DND-41 (cell line): ENCODE measurements at regions not wholly inside any gene's neighbourhood (a gene's known extent, or its start where the extent isn't known, plus 50 kb on each side); places are given as distances from the start of the nearest gene placed in this dataset.

ENCODE experiments used
- ATAC-seq: fragments of 200-7000 bp; cut with Tn5 transposase; 3 replicates; pipeline ENCODE4 v1.9.1; 2021; ENCODE audit warnings: low read depth; ENCODE audit not compliant: insufficient read depth
- DNase-seq: peaks from one replicate; pipeline ENCODE4 v3.0.0-alpha.2; 2020
- H2AFZ ChIP-seq: 2 replicates; pipeline ENCODE4 v1.6.0; 2012; ENCODE audit warnings: low read depth, low read length
- H3K27ac ChIP-seq: 2 replicates; pipeline ENCODE4 v1.5.1; 2012; ENCODE audit warnings: low read length, inconsistent platforms
- H3K27me3 ChIP-seq: fragments of 200-600 bp; sonication (generic); 2 replicates; pipeline ENCODE4 v1.6.0; 2012; ENCODE audit warnings: low read length, mild to moderate bottlenecking, inconsistent platforms; ENCODE audit not compliant: insufficient read depth, poor library complexity
- H3K36me3 ChIP-seq: 2 replicates; pipeline ENCODE4 v1.5.1; 2012; ENCODE audit warnings: low read length, inconsistent platforms; ENCODE audit not compliant: insufficient read depth
- H3K4me1 ChIP-seq: 2 replicates; pipeline ENCODE4 v1.5.1; 2012; ENCODE audit warnings: mild to moderate bottlenecking, low read length; ENCODE audit not compliant: insufficient read depth
- H3K4me2 ChIP-seq: 2 replicates; pipeline ENCODE4 v1.6.0; 2012; ENCODE audit warnings: mild to moderate bottlenecking, moderate library complexity, low read length, inconsistent platforms; ENCODE audit not compliant: insufficient read depth
- H3K4me3 ChIP-seq, 2 experiments: fragments of 200-600 bp in 1 of 2; shearing (Covaris generic) in 1 of 2; 2 replicates each; pipeline ENCODE4 v1.5.1; 2012 to 2016; ENCODE audit warnings: inconsistent platforms in 2 of 2, low read length in 2 of 2, mild to moderate bottlenecking in 2 of 2, low read depth in 1 of 2, moderate library complexity in 1 of 2
- H3K79me2 ChIP-seq: 2 replicates; pipeline ENCODE4 v1.6.0; 2012; ENCODE audit warnings: low read length, inconsistent platforms; ENCODE audit not compliant: insufficient read depth
- H3K9ac ChIP-seq: 2 replicates; pipeline ENCODE4 v1.6.0; 2012; ENCODE audit warnings: low read depth, mild to moderate bottlenecking, inconsistent platforms, low read length, moderate library complexity
- H3K9me3 ChIP-seq: 2 replicates; pipeline ENCODE4 v1.5.1; 2012; ENCODE audit warnings: low read length, moderate library complexity, mild to moderate bottlenecking, inconsistent platforms; ENCODE audit not compliant: insufficient read depth, severe bottlenecking
- H4K20me1 ChIP-seq: 2 replicates; pipeline ENCODE4 v1.6.0; 2012; ENCODE audit warnings: low read length; ENCODE audit not compliant: insufficient read depth
- CTCF ChIP-seq: IDR thresholded peaks from 2 replicates; pipeline ENCODE4 v1.5.1; 2012; ENCODE audit warnings: borderline replicate concordance, low read length, moderate library complexity, mild to moderate bottlenecking; ENCODE audit not compliant: poor library complexity, severe bottlenecking; ENCODE audit errors: extremely low read depth
- EZH2 ChIP-seq: IDR thresholded peaks from 3 replicates; pipeline ENCODE4 v1.6.1; 2012; ENCODE audit warnings: borderline replicate concordance, low read depth, mild to moderate bottlenecking, moderate library complexity, low read length, inconsistent platforms; ENCODE audit not compliant: severe bottlenecking

- ATAC-seq (no peak), DNase-seq (no peak)
- Histone ChIP-seq H3K27ac (no peak overlapping the region), H3K9me3 (no peaks in the 10 kb centered on the region), H3K9ac (no peak overlapping the region), H3K36me3 (no peaks in the 10 kb centered on the region), H3K4me2 (no peak overlapping the region), H3K4me3 (no peak overlapping the region), H3K4me1 (peaks cover 5% of the 10 kb centered on the region; the same call in 1 of the 2 replicates), H3K27me3 (no peaks in the 10 kb centered on the region), H3K79me2 (no peaks in the 10 kb centered on the region), H4K20me1 (peaks cover 4% of the 10 kb centered on the region; the same call in 1 of the 2 replicates), H2AFZ (no peak overlapping the region)
- TF ChIP-seq CTCF = no peak
- no peak for TF ChIP-seq EZH2
Measured at GRCh38 chr12:132410296-132410625, 79.7 kb upstream of the FBRSL1 start.

- DNase-seq = no peak
- no peak overlapping the region for H3K4me3 ChIP-seq
- H3K27ac ChIP-seq = no peak overlapping the region
- no peak overlapping the region for H3K4me2 ChIP-seq
- TF ChIP-seq CTCF (no peak), EZH2 (no peak)
- no peaks in the 10 kb centered on the region for H3K79me2 ChIP-seq
- H3K4me1 ChIP-seq = 0 out of 2 replicates have a peak, but pooled peaks cover under 1% of the 10 kb centered on the region
- no peak overlapping the region for H2AFZ ChIP-seq
- no peaks in the 10 kb centered on the region for H3K9me3 ChIP-seq
- no peak for ATAC-seq
- H3K9ac ChIP-seq = no peak overlapping the region
- H3K27me3 ChIP-seq = no peaks in the 10 kb centered on the region
- H4K20me1 ChIP-seq = peaks cover 4% of the 10 kb centered on the region; the same call in 1 of the 2 replicates
- H3K36me3 ChIP-seq = no peaks in the 10 kb centered on the region
Measured at GRCh38 chr12:132409495-132410295, 80.3 kb upstream of the FBRSL1 start.

GRCh38 chr12:132408626-132409494 lies 79.5 kb upstream of the GALNT9 start:
- H3K4me2 ChIP-seq = no peak overlapping the region
- TF ChIP-seq EZH2 = no peak
- no peak for TF ChIP-seq CTCF
- H3K4me1 ChIP-seq = no peaks in the 10 kb centered on the region
- H3K27ac ChIP-seq = no peak overlapping the region
- H3K79me2 ChIP-seq = no peaks in the 10 kb centered on the region
- DNase-seq (no peak), ATAC-seq (no peak)
- H3K36me3 ChIP-seq = no peaks in the 10 kb centered on the region
- H4K20me1 ChIP-seq = peaks cover 4% of the 10 kb centered on the region; the same call in 1 of the 2 replicates
- no peak overlapping the region for H3K4me3 ChIP-seq
- H3K27me3 ChIP-seq = no peaks in the 10 kb centered on the region
- no peak overlapping the region for H2AFZ ChIP-seq
- H3K9ac ChIP-seq = no peak overlapping the region
- no peaks in the 10 kb centered on the region for H3K9me3 ChIP-seq
